ENCODE measurements at regions not wholly inside any gene's neighbourhood (a gene's known extent, or its start where the extent isn't known, plus 50 kb on each side); places are given as distances from the start of the nearest gene placed in this dataset.

DNA sequence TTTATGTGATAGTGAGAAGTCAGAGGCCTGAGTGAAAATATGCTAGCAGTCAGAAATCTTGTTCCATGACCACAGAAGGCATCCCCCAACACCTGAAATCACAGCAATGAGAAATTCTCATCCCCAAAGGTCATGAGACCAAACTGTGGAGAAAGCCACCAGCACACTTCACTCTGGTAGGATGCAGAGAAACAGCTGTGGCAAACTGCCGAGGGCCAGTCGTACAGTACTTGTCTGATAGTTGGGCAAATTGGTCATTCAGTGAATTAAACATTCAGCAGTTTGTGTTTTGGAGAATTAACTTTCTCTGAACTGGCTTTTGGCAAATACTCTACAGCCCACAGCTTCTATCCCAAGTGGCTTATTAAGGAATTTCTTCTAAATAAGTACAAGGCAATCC is 117.2 kb downstream of the TSN start:
- TF ChIP-seq NRF1 (IDR thresholded peaks at IDR 0.05; ENCODE audit: low read depth, low read length) (no peak), YY1 (IDR thresholded peaks at IDR 0.05; ENCODE audit: low read depth, low read length) (no peak), SP1 (IDR thresholded peaks at IDR 0.05; ENCODE audit: low read depth, low read length) (no peak), GTF2F1 (IDR thresholded peaks at IDR 0.05; ENCODE audit: borderline replicate concordance, low read depth, low read length) (no peak), RAD21 (IDR thresholded peaks at IDR 0.05 in 1 of 2, conservative IDR thresholded peaks at IDR 0.05 in 1 of 2; ENCODE audit: low read depth in 2 of 2, low read length in 2 of 2) (no peak), POLR2A (IDR thresholded peaks at IDR 0.05; ENCODE audit: control extremely low read depth in 1 of 2, low read depth in 2 of 2, low read length in 2 of 2) (no peak), EP300 (IDR thresholded peaks at IDR 0.05; ENCODE audit: borderline replicate concordance in 1 of 2, low read depth in 2 of 2, low read length in 2 of 2) (no peak), MAFK (IDR thresholded peaks at IDR 0.05; ENCODE audit: low read depth, low read length) (no peak), ZNF274 (IDR thresholded peaks at IDR 0.05; ENCODE audit: borderline replicate concordance, extremely low read depth, low read length) (no peak)
- TF ChIP-seq, protein P1, sequence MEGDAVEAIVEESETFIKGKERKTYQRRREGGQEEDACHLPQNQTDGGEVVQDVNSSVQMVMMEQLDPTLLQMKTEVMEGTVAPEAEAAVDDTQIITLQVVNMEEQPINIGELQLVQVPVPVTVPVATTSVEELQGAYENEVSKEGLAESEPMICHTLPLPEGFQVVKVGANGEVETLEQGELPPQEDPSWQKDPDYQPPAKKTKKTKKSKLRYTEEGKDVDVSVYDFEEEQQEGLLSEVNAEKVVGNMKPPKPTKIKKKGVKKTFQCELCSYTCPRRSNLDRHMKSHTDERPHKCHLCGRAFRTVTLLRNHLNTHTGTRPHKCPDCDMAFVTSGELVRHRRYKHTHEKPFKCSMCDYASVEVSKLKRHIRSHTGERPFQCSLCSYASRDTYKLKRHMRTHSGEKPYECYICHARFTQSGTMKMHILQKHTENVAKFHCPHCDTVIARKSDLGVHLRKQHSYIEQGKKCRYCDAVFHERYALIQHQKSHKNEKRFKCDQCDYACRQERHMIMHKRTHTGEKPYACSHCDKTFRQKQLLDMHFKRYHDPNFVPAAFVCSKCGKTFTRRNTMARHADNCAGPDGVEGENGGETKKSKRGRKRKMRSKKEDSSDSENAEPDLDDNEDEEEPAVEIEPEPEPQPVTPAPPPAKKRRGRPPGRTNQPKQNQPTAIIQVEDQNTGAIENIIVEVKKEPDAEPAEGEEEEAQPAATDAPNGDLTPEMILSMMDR (IDR thresholded peaks at IDR 0.05; ENCODE audit: control extremely low read depth in 1 of 3, insufficient read depth in 1 of 3, low read depth in 1 of 3, low read length in 3 of 3) = no peak
- TF ChIP-seq, protein P2, sequence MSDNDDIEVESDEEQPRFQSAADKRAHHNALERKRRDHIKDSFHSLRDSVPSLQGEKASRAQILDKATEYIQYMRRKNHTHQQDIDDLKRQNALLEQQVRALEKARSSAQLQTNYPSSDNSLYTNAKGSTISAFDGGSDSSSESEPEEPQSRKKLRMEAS (IDR thresholded peaks at IDR 0.05) = no peak
